ENCODE measurements at regions not wholly inside any gene's neighbourhood (a gene's known extent, or its start where the extent isn't known, plus 50 kb on each side); places are given as distances from the start of the nearest gene placed in this dataset.

DNA sequence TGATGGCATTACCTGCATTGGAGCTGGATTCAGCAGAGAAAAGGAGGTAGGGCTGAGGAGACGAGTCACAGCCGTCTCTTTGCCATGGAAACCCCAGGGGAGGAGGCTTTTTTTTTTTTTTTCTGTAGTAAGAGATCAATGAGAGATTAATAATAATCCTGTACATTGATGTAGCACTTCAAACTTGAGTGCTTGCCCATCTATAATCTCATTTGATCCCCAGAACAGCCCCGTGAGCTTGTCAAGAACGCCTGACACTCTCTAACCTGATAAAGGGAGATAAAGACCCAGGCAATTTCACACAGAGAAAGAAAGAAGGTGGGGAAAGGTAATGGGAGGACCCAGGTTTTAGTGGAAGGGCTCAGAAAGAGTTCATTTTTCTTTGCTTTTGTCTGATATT, 195.2 kb upstream of the FOXK1 start:
- TF ChIP-seq, protein P1, sequence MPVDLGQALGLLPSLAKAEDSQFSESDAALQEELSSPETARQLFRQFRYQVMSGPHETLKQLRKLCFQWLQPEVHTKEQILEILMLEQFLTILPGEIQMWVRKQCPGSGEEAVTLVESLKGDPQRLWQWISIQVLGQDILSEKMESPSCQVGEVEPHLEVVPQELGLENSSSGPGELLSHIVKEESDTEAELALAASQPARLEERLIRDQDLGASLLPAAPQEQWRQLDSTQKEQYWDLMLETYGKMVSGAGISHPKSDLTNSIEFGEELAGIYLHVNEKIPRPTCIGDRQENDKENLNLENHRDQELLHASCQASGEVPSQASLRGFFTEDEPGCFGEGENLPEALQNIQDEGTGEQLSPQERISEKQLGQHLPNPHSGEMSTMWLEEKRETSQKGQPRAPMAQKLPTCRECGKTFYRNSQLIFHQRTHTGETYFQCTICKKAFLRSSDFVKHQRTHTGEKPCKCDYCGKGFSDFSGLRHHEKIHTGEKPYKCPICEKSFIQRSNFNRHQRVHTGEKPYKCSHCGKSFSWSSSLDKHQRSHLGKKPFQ (tag by site-specific recombination; IDR thresholded peaks at IDR 0.05) = no peak
- TF ChIP-seq, protein P2, sequence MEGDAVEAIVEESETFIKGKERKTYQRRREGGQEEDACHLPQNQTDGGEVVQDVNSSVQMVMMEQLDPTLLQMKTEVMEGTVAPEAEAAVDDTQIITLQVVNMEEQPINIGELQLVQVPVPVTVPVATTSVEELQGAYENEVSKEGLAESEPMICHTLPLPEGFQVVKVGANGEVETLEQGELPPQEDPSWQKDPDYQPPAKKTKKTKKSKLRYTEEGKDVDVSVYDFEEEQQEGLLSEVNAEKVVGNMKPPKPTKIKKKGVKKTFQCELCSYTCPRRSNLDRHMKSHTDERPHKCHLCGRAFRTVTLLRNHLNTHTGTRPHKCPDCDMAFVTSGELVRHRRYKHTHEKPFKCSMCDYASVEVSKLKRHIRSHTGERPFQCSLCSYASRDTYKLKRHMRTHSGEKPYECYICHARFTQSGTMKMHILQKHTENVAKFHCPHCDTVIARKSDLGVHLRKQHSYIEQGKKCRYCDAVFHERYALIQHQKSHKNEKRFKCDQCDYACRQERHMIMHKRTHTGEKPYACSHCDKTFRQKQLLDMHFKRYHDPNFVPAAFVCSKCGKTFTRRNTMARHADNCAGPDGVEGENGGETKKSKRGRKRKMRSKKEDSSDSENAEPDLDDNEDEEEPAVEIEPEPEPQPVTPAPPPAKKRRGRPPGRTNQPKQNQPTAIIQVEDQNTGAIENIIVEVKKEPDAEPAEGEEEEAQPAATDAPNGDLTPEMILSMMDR (tag by site-specific recombination; IDR thresholded peaks at IDR 0.05) = no peak
- TF ChIP-seq, protein P3, sequence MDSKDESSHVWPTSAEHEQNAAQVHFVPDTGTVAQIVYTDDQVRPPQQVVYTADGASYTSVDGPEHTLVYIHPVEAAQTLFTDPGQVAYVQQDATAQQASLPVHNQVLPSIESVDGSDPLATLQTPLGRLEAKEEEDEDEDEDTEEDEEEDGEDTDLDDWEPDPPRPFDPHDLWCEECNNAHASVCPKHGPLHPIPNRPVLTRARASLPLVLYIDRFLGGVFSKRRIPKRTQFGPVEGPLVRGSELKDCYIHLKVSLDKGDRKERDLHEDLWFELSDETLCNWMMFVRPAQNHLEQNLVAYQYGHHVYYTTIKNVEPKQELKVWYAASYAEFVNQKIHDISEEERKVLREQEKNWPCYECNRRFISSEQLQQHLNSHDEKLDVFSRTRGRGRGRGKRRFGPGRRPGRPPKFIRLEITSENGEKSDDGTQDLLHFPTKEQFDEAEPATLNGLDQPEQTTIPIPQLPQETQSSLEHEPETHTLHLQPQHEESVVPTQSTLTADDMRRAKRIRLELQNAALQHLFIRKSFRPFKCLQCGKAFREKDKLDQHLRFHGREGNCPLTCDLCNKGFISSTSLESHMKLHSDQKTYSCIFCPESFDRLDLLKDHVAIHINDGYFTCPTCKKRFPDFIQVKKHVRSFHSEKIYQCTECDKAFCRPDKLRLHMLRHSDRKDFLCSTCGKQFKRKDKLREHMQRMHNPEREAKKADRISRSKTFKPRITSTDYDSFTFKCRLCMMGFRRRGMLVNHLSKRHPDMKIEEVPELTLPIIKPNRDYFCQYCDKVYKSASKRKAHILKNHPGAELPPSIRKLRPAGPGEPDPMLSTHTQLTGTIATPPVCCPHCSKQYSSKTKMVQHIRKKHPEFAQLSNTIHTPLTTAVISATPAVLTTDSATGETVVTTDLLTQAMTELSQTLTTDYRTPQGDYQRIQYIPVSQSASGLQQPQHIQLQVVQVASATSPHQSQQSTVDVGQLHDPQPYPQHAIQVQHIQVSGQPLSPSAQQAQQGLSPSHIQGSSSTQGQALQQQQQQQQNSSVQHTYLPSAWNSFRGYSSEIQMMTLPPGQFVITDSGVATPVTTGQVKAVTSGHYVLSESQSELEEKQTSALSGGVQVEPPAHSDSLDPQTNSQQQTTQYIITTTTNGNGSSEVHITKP (tag by site-specific recombination; IDR thresholded peaks at IDR 0.05) = no peak

Measured in HEK293 (cell line).